GM18499 (cell line): ENCODE measurements at regions not wholly inside any gene's neighbourhood (a gene's known extent, or its start where the extent isn't known, plus 50 kb on each side); places are given as distances from the start of the nearest gene placed in this dataset.
"Not testable (repeated sequence)": the region's sequence is repeated elsewhere in the genome, so short reads cannot be mapped to it uniquely, and the experiment has no call there.

Experiments
- ATAC-seq: cut with Tn5 transposase; IDR thresholded peaks from one replicate; pipeline ENCODE4 v1.9.1; 2021; ENCODE audit warnings: moderate number of reproducible peaks; ENCODE audit not compliant: insufficient read depth, unreplicated experiment

GRCh38 chr2:111624411-111625156 lies 259.4 kb downstream of the ANAPC1 start:
- no peak for ATAC-seq

GRCh38 chr2:111625157-111625537 lies 258.8 kb downstream of the ANAPC1 start:
- ATAC-seq: not testable (repeated sequence)

- no peak for ATAC-seq
These were observed 257.7 kb downstream of the ANAPC1 start for GRCh38 chr2:111626037-111626864.

GRCh38 chr2:111626865-111627163 lies 257.2 kb downstream of the ANAPC1 start:
- ATAC-seq: no peak

GRCh38 chr2:111627256-111627655 lies 256.7 kb downstream of the ANAPC1 start:
- no peak for ATAC-seq

- ATAC-seq: no peak
These were observed 255.8 kb downstream of the ANAPC1 start for GRCh38 chr2:111628221-111628620.

- ATAC-seq: no peak
These were observed 254.0 kb downstream of the ANAPC1 start for GRCh38 chr2:111629983-111630382.

- ATAC-seq: no peak
These were observed 251.3 kb downstream of the ANAPC1 start for GRCh38 chr2:111632661-111633060.

GRCh38 chr2:111633189-111633588 lies 250.8 kb downstream of the ANAPC1 start:
- ATAC-seq: no peak

GRCh38 chr2:111633643-111634042 lies 250.3 kb downstream of the ANAPC1 start:
- ATAC-seq: no peak

- no peak for ATAC-seq
These were observed 249.8 kb downstream of the ANAPC1 start for GRCh38 chr2:111634050-111634794.

GRCh38 chr2:111634995-111635538 lies 248.9 kb downstream of the ANAPC1 start:
- ATAC-seq: no peak

GRCh38 chr2:111636905-111637304 lies 247.1 kb downstream of the ANAPC1 start:
- ATAC-seq: no peak

- ATAC-seq: no peak
These were observed 245.6 kb downstream of the ANAPC1 start for GRCh38 chr2:111638274-111638877.

- no peak for ATAC-seq
These were observed 243.5 kb downstream of the ANAPC1 start for GRCh38 chr2:111640480-111640879.

- ATAC-seq: no peak
These were observed 241.2 kb downstream of the ANAPC1 start for GRCh38 chr2:111642586-111643327.

GRCh38 chr2:111643759-111644158 lies 240.2 kb downstream of the ANAPC1 start:
- no peak for ATAC-seq

- ATAC-seq: no peak
These were observed 236.6 kb downstream of the ANAPC1 start for GRCh38 chr2:111647359-111647758.

GRCh38 chr2:111652038-111652437 lies 232.0 kb downstream of the ANAPC1 start:
- ATAC-seq: no peak

GRCh38 chr2:111652681-111653080 lies 231.3 kb downstream of the ANAPC1 start:
- no peak for ATAC-seq
